ENCODE measurements at regions not wholly inside any gene's neighbourhood (a gene's known extent, or its start where the extent isn't known, plus 50 kb on each side); places are given as distances from the start of the nearest gene placed in this dataset.
"Not testable (repeated sequence)": the region's sequence is repeated elsewhere in the genome, so short reads cannot be mapped to it uniquely, and the experiment has no call there.

GRCh38 chr2:167790781-167791450, 456.5 kb downstream of the STK39 start:
- DNase-seq, result no peak

DNA sequence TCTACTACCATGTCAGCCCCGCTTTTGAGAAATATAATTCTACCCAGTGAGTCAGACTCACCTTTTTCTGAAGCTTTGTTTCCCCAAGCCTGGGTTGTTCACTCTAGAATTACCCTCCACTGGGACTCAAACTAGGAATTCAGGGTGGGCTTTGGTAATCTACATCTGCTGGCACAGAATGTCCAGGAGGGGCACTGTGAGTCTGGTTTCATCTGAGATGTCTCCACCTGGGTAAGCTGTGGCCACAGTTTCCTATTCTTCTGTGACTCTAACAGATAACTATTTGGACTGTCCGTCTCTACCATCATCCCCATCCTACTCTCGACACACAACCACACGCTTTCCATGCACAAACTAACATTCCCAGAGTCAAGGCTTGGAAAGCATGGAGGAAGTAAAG, 457.2 kb downstream of the STK39 start:
- no peak for DNase-seq

GRCh38 chr2:167787562-167787961, 459.8 kb downstream of the STK39 start:
- DNase-seq, result no peak

- no peak for DNase-seq
Measured at GRCh38 chr2:167787021-167787420, 460.4 kb downstream of the STK39 start.

DNA sequence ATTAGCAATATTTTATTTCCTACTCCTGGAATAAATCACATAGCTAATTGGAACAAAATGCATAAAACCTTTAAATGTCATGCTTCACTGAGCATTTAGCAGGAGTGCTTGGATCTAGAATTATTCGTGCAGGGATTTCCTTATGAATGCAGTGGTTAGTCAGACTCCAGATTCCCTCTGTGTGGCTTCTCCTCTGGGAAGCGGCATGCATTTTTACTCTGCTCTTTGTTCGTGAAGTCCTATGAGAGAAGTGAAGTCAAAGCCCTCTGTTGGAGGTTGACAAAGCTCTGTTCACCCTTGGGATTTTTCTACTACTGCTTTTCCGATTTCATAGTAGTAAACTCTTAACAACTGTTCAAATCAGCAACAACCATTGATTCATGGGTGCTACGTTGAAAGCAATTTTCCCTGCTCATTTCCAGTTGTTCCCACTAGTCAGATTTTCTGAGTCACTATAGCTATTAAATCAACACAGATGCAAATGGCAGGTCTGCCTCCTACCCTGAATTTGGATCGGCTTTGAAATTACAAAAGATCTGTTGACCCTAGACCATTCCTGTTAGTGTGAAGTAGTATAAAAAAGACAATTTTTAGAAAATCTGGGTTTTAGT, 461.7 kb downstream of the STK39 start:
- no peak for DNase-seq

DNA sequence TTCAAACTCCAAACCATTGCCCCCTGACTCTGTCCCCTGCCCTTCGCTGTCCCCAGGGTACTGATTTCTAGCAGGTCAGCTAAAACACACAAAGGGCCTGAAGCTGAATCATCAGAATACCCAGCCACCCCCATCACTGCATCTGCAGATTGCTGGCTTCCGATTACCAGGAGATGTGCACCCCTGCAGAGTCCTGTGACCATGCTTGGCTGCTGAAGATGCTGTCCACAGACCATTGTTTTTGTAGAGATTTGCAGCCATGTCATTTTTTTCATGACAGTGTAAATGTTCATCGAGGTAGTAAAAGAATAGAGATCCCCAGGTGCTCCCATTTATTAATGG, 463.3 kb downstream of the STK39 start:
- DNase-seq, result no peak

DNA sequence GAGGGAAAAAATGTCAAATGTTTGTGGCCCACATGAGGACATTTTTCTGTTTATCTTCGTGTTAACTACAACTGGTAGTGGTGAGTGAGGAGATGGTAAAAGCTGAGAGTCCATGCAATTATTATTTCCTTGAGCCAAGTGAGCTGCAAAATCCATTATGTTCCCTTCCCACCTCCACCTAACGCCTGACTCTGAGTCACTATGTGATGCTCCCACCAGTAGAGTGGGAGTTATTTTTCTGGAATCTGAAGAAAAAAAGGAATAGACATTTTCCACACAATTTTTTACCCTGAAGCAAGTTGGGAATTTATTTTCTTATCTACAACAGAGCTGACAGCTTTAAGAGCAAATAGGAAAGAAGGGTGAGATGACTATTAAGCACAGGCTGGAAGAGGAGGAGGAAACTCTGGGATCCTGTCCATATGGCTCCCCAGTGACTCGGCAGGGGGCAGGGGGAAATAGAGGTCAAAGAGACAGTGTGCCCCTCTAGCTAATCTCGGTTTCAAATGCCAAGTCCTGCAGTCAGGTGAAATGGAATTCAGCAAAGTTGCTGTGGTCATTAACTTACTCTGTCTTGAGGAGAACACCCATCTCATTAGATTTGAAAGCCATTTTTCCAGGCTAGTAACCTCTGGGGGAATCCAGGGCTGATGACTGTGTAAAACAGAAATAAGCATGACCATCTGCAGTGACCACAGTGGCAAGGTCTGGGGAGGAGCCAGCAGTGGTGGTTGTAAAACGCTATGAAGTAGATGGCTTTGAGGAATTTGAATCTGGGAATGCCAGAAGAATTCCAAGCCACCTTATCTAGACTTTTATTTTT, 463.9 kb downstream of the STK39 start:
- DNase-seq, result no peak

- DNase-seq, result not testable (repeated sequence)
Measured at GRCh38 chr2:167781629-167782028, 465.8 kb downstream of the STK39 start.

GRCh38 chr2:167776359-167776758, 471.0 kb downstream of the STK39 start:
- DNase-seq, result no peak

GRCh38 chr2:167771628-167772027, 475.8 kb downstream of the STK39 start:
- DNase-seq, result no peak

DNA sequence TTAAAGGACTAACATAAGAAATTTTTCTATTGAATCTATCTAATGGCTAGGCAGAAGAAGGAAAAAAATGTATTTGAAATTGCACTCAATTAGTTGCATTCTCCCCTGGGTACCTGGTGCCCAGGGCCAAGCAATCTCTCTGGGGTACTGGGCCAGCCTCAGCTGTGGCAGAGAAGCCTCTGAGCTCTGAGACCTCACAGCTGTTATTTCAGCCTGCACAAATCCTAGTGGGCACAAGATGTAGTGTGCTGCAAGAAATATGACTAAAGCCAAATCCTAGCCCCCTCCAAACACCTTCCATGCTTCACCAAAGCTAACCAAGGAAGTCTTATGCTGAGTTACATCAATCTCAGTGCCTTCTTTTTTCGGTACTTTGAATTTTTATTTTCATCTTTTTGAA, 478.4 kb downstream of the STK39 start:
- no peak for DNase-seq

DNA sequence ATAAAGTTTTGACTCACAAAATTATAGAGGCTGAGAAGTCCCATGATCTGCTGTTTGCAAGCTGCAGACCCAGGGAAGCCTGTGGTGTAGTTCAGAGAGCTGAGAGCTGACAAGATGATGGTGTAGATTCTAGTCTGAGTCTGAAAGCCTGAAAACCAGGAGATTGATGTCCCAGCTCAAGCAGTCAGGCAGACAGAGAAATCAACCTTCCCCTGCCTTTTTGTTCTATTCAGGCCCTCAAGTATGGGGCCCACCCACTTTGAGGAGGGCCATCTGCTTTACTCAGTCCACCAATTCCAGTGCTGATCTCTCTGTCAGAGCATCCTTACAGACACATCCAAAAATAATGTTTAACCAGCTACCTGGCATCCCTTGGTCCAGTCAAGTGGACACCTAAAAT, 479.6 kb downstream of the STK39 start:
- no peak for DNase-seq

- DNase-seq, result no peak
Measured at GRCh38 chr2:167764772-167765341, 482.5 kb downstream of the STK39 start.

GRCh38 chr2:167761465-167762136, 485.8 kb downstream of the STK39 start:
- no peak for DNase-seq

DNA sequence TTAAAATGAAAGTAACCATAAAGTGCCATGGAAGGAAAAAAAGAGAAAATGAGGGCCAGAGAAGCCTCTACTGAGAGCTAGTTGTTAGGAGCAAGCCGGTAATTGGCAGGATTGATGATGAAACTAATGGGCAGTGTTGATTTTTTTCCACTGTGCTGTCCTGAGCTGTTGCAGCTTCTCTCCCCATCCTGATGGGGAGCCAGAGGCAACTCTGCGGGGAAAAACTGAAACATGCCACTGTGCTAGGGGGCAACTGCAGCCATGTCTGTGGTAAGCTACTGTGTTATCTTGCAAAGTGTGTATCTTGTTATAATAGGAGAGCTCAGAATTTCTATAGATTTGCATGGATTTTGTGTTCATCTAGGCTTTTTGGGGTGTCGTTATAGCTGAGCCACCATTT, 487.9 kb downstream of the STK39 start:
- no peak for DNase-seq

DNA sequence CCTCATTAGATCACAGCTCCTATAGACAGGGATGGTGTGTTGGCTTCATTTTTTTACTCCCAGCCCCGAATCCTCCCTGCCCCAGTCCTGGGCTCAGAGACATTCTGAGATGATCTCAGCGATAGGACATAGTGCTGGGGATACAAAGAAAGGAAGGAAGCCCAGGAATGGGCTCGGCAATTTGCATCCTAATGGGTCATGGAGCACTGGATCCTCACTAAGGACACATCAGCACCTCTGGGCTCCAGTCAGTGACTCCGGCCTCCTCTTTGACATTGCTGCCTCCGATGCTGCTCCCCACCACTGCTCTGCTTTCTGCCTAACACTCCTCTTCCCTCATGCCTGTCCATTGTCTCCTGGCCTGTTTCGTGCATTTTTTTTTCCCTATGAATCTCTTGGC, 489.1 kb downstream of the STK39 start:
- DNase-seq, result no peak

GRCh38 chr2:167756446-167756845, 490.9 kb downstream of the STK39 start:
- DNase-seq, result no peak

GRCh38 chr2:167753142-167753541, 494.3 kb downstream of the STK39 start:
- DNase-seq, result no peak

DNA sequence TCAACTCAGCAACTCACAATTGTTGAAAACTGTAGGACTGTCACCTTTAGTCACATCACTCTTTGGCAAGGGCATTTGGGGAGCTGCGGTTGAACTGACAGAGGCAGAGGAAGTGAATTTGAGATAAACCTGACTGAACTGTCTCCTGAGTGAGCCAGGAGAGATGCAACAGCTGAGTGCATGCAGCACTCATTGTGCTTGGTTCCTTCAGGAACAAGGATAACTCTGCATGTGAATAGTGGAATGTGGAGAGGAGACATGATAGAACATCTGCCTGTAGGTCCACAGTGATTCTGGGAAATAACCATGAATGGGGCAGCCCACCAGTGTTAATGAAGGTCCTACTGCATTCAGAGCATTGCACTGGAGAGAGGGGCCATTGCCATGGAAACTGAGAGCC, 494.7 kb downstream of the STK39 start:
- no peak for DNase-seq

DNA sequence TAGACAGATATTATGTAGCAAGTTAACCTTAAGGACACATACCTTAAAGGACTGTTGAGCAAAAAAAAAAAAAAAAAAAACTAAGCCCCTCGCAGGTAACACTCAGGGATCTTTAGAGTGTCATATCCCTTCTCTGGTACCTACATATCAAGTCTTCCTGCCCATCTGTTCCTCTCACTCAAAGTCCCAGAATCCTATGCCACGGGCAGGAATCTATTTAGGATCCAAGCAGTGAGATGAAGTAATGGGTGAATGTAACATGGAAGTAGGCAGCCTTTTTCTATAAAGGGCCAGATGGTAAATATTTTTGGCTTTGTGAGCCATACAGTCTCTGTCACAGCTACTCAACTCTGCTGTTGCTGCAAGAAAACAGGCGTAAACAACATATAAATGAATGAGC, 496.7 kb downstream of the STK39 start:
- no peak for DNase-seq

- DNase-seq, result no peak
Measured at GRCh38 chr2:167749660-167750059, 497.7 kb downstream of the STK39 start.

DNA sequence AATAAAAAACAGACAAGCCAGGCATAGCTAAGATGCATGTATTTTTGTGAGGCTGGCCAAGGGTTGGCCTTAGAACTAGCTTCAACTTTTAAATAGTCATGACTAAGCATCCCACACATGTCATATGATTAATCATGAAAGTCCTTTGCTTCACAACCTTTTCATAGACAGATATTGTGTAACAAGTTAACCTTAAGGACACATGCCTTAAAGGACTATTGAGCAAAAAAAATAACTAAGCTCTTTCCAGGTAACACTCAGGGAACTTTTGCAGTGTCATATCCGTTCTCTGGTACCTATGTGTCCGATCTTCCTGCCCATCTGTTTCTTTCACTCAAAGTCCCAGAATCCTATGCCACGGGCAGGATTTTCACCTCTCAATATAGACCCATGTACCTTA, 498.4 kb downstream of the STK39 start:
- no peak for DNase-seq

DNA sequence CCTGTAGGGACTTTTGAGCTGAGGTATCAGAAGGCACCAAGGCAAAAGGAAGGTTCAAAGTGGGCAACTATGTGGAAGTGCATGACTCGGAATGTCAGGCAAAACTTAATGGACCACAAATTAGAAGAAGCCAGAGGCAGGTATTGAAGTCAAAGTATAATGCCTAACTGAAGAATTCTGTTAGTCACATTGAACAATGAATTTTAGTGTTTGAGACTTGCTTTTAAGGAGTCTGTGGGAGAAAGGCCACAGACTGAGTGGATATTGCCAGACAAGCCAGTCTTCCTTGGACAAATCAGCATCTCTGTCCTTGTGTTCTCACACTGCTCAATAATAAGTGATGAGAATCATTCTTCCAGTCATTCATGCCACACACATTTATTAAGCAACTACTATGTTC, 498.9 kb downstream of the STK39 start:
- no peak for DNase-seq

All from stimulated activated CD8-positive, alpha-beta memory T cell treated with anti-CD3 and anti-CD28 coated beads, Interleukin-4, amount 100 ng/mL, for 48 hours (primary cell).